GM12878 (cell line): ENCODE measurements at regions not wholly inside any gene's neighbourhood (a gene's known extent, or its start where the extent isn't known, plus 50 kb on each side); places are given as distances from the start of the nearest gene placed in this dataset.

Experiments
- CBX3 ChIP-seq: fragments of 200-600 bp; sonication (generic); IDR thresholded peaks from 2 replicates; pipeline ENCODE4 v1.6.1; 2016; ENCODE audit warnings: low read depth, borderline replicate concordance
- CEBPB ChIP-seq, 2 experiments: fragments of 150-350 bp in 1 of 2; IDR thresholded peaks; 2 replicates each; pipeline ENCODE4 v1.6.1; 2012 to 2014; ENCODE audit warnings: low read depth in 2 of 2, low read length in 2 of 2, borderline replicate concordance in 1 of 2, inconsistent platforms in 1 of 2
- CTCF ChIP-seq, 3 experiments: IDR thresholded peaks in 2 of 3; conservative IDR thresholded peaks in 1 of 3; 2 replicates each; pipeline ENCODE4 v1.5.1; 2011; ENCODE audit warnings: low read depth in 3 of 3, low read length in 3 of 3, mild to moderate bottlenecking in 3 of 3, control low read depth in 2 of 3, moderate library complexity in 2 of 3, inconsistent platforms in 1 of 3, mixed read lengths in 1 of 3; ENCODE audit not compliant: control insufficient read depth in 2 of 3, insufficient read depth in 1 of 3; ENCODE audit errors: extremely low read depth in 1 of 3
- ESRRA ChIP-seq: IDR thresholded peaks from 2 replicates; pipeline ENCODE4 v1.6.1; 2012; ENCODE audit warnings: mild to moderate bottlenecking, low read length, improper control_type of control experiment
- EZH2 ChIP-seq: IDR thresholded peaks from 2 replicates; pipeline ENCODE4 v1.6.1; 2012; ENCODE audit warnings: low read depth, mild to moderate bottlenecking, control low read depth, inconsistent platforms, low read length, borderline replicate concordance; ENCODE audit not compliant: control insufficient read depth
- KDM1A ChIP-seq: fragments of 200-600 bp; sonication (generic); IDR thresholded peaks from 2 replicates; pipeline ENCODE4 v1.6.1; 2016; ENCODE audit warnings: borderline replicate concordance
- MAX ChIP-seq: IDR thresholded peaks from 2 replicates; pipeline ENCODE4 v1.6.1; 2012; ENCODE audit warnings: low read depth, low read length, improper control_type of control experiment
- POLR2A ChIP-seq: IDR thresholded peaks from 2 replicates; pipeline ENCODE4 v1.6.1; 2011; ENCODE audit warnings: low read depth, mild to moderate bottlenecking, low read length
- POLR2AphosphoS5 ChIP-seq: IDR thresholded peaks from 2 replicates; pipeline ENCODE4 v1.6.1; 2011; ENCODE audit warnings: mild to moderate bottlenecking, low read length, inconsistent platforms
- RELB ChIP-seq: fragments of 450-650 bp; IDR thresholded peaks from 2 replicates; pipeline ENCODE4 v1.6.1; 2017; ENCODE audit warnings: low read depth, mild to moderate bottlenecking, moderate library complexity
- SP1 ChIP-seq: IDR thresholded peaks from one replicate; pipeline ENCODE4 v1.6.1; 2011; ENCODE audit warnings: low read depth, low read length
- YBX1 ChIP-seq: fragments of 450-650 bp; IDR thresholded peaks from 2 replicates; pipeline ENCODE4 v1.6.1; 2016; ENCODE audit warnings: antibody characterized with exemption
- ZBTB40 ChIP-seq: fragments of 450-650 bp; IDR thresholded peaks from 2 replicates; pipeline ENCODE4 v1.6.1; 2016; ENCODE audit warnings: mild to moderate bottlenecking, moderate library complexity, borderline replicate concordance
- ZNF274 ChIP-seq: IDR thresholded peaks from one replicate; pipeline ENCODE4 v1.8.0; 2011; ENCODE audit not compliant: insufficient read length, insufficient read depth

GRCh38 chr2:150791567-150791966 is 304.1 kb upstream of the RND3 start:
- TF ChIP-seq CEBPB (IDR thresholded peaks at IDR 0.05; ENCODE audit: borderline replicate concordance in 1 of 2, low read depth in 2 of 2, low read length in 2 of 2) (no peak), POLR2A (no peak), ESRRA (no peak), KDM1A (no peak), CTCF (IDR thresholded peaks at IDR 0.05 in 2 of 3, conservative IDR thresholded peaks at IDR 0.05 in 1 of 3; ENCODE audit: control insufficient read depth in 2 of 3, extremely low read depth in 1 of 3, insufficient read depth in 1 of 3, low read depth in 3 of 3, low read length in 3 of 3) (no peak), CBX3 (no peak), POLR2AphosphoS5 (no peak), EZH2 (no peak), ZNF274 (no peak), RELB (no peak), ZBTB40 (no peak), YBX1 (no peak), MAX (no peak), SP1 (no peak)
